Lower leg skin (tissue), 4 donors: ENCODE measurements at regions not wholly inside any gene's neighbourhood (a gene's known extent, or its start where the extent isn't known, plus 50 kb on each side); places are given as distances from the start of the nearest gene placed in this dataset.

ENCODE experiments used
- DNase-seq, 2 donors: peaks; one replicate each; pipeline ENCODE4 v3.0.0-alpha.2; 2019; ENCODE audit warnings: low spot score in 2 of 2
- H3K4me3 ChIP-seq: fragments of 200-600 bp; sonication (generic); 2 replicates; pipeline ENCODE4 v1.5.1; 2017; ENCODE audit warnings: mild to moderate bottlenecking, low read depth; ENCODE audit not compliant: poor library complexity, severe bottlenecking
- CTCF ChIP-seq, 3 donors: fragments of 450-650 bp; IDR thresholded peaks; one replicate each; pipeline ENCODE4 v1.5.1; 2016; ENCODE audit warnings: antibody characterized with exemption in 3 of 3, mild to moderate bottlenecking in 3 of 3, moderate library complexity in 2 of 3
- POLR2A ChIP-seq, 2 donors: fragments of 450-650 bp; IDR thresholded peaks; one replicate each; pipeline ENCODE4 v1.6.1; 2016 to 2017; ENCODE audit warnings: antibody characterized with exemption in 2 of 2, mild to moderate bottlenecking in 1 of 2, moderate library complexity in 1 of 2
- whole genome bisulfite sequencing, 2 donors: methylation state at CpG; one replicate each; pipeline ENCODE4 v1.1.5; 2018; 5-methylcytosine and 5-hydroxymethylcytosine counted together
- intact Hi-C: fragments of 100-400 bp; cut with DNase I; formaldehyde crosslinking; loops from one replicate; pipeline ENCODE4 v1.15.0; 2023; ENCODE audit warnings: low total_unique reads

- no peak for TF ChIP-seq POLR2A (IDR thresholded peaks at IDR 0.05)
- no peak for TF ChIP-seq CTCF (IDR thresholded peaks at IDR 0.05)
- intact Hi-C loops = no loop called here
- 77 to 86% methylated on average over 2 of the region's 2 CpGs for WGBS, 2 donors
- no peak overlapping the region for H3K4me3 ChIP-seq
- DNase-seq = peak in 1 of 2 donors; percentile 53
Observed at GRCh38 chr10:78411716-78412115, 378.1 kb downstream of the RPS24 start.

DNA sequence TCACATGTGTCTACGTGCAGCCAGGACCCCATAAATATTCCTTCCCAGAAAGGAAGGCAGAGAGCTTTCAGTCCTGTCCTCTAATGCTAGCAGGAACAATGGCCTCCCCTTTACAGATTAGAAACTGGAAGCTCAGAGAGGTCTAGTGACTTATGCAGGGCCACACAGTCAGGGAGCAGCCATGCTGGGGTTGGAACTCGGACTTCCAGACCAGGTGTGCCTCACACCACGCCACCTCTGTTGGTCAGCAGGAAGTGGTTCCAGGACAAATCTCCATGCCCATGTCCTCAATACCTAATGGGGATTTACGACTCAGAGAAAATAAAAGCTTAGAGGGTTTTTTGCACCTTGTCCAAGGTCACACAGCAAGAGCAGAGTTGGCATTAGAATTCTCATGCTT is 378.9 kb downstream of the RPS24 start:
- no peak overlapping the region for H3K4me3 ChIP-seq
- intact Hi-C loops = no loop called here
- DNase-seq = peak in 1 of 2 donors; percentile 29
- TF ChIP-seq CTCF (IDR thresholded peaks at IDR 0.05) = no peak
- no peak for TF ChIP-seq POLR2A (IDR thresholded peaks at IDR 0.05)
- WGBS, 2 donors = 83 to 87% methylated on average over 4 of the region's 4 CpGs

- no peak for TF ChIP-seq CTCF (IDR thresholded peaks at IDR 0.05)
- TF ChIP-seq POLR2A (IDR thresholded peaks at IDR 0.05) = no peak
- intact Hi-C loops = no loop called here
- DNase-seq = peak in 1 of 2 donors; percentile 61
- 81 to 88% methylated on average over 12 of the region's 12 CpGs for WGBS, 2 donors
- no peak overlapping the region for H3K4me3 ChIP-seq
Observed at GRCh38 chr10:78413076-78414055, 379.7 kb downstream of the RPS24 start.

DNA sequence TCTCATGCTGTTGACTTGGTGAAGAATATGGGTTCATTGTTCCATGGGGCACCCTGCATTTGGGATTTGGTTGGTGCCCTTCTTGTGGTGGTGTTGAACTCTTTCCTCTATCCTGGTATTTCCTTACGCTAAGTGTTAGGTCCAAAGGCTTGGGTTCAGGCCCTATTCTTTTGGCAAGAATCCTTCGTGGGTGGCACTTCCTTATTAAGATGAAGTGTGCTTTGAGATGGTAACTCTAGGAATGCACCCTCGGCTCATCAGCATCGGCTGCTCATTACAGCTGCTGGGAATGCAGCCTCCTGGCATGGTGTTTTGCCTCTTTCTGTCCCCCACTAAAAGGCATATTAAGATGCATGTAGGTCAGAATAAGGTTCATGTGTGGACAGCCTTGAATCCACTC is 380.7 kb downstream of the RPS24 start:
- DNase-seq = peak in 1 of 2 donors; percentile 37
- 64 to 76% methylated on average over 4 of the region's 4 CpGs for WGBS, 2 donors

DNA sequence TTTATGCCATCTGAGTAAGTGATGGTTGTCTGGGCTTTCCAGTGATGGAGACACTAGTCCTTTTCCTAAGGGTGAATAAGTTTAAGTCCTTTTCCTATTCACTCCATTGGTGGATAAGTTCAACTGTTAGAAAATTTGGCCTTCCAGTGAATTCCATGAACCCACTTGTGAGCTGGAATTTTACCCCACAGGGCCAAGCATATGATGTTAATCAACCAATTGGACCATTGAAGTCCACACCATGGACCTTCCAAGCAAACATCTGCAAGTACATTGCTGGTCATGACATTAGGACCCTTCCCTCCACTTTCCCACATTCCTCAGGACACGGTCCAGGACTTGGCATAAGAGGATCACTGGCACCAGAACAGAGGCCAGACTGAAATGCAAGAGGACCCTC is 381.4 kb downstream of the RPS24 start:
- no peak overlapping the region for H3K4me3 ChIP-seq
- no peak for TF ChIP-seq CTCF (IDR thresholded peaks at IDR 0.05)
- no peak for TF ChIP-seq POLR2A (IDR thresholded peaks at IDR 0.05)
- WGBS, 2 donors = 57 to 71% methylated on average over 1 of the region's 1 CpG
- intact Hi-C loops = no loop called here
- no peak for DNase-seq

More for the DNA sequence above, 380.7 kb downstream of the RPS24 start:
- intact Hi-C loops = no loop called here
- TF ChIP-seq CTCF (IDR thresholded peaks at IDR 0.05) = no peak
- TF ChIP-seq POLR2A (IDR thresholded peaks at IDR 0.05) = no peak
- no peak overlapping the region for H3K4me3 ChIP-seq
